Urinary bladder (tissue), 3 donors: ENCODE measurements at regions not wholly inside any gene's neighbourhood (a gene's known extent, or its start where the extent isn't known, plus 50 kb on each side); places are given as distances from the start of the nearest gene placed in this dataset.

ENCODE experiments used
- DNase-seq: peaks from one replicate; pipeline ENCODE4 v3.0.0-alpha.2; 2015; ENCODE audit errors: extremely low spot score
- H3K27ac ChIP-seq: one replicate; pipeline ENCODE4 v1.5.1; 2013; ENCODE audit warnings: low read depth, mild to moderate bottlenecking, moderate library complexity
- H3K36me3 ChIP-seq: one replicate; pipeline ENCODE4 v1.6.1; 2013; ENCODE audit warnings: mild to moderate bottlenecking, moderate library complexity; ENCODE audit not compliant: insufficient read depth
- H3K4me1 ChIP-seq: one replicate; pipeline ENCODE4 v1.6.1; 2013; ENCODE audit warnings: mild to moderate bottlenecking, moderate library complexity; ENCODE audit not compliant: insufficient read depth
- H3K4me3 ChIP-seq: one replicate; pipeline ENCODE4 v1.5.1; 2013; ENCODE audit warnings: low read depth, low read length
- whole genome bisulfite sequencing: extraction: QIAGEN DNeasy Blood & Tissue Kit; methylation state at CpG from one replicate; pipeline ENCODE4 v1.1.7; 2013; 5-methylcytosine and 5-hydroxymethylcytosine counted together
- donor health status: healthy with polysubstance abuse.
- donor health status: healthy.

- no peak for DNase-seq
- no peaks in the 10 kb centered on the region for H3K4me1 ChIP-seq
- 67% methylated on average over 5 of the region's 5 CpGs for WGBS
- H3K4me3 ChIP-seq = no peak overlapping the region
- no peak overlapping the region for H3K27ac ChIP-seq
- no peaks in the 10 kb centered on the region for H3K36me3 ChIP-seq
These were observed 320.9 kb downstream of the IRX2 start for GRCh38 chr5:2430606-2431005.

GRCh38 chr5:2427983-2428382, 323.5 kb downstream of the IRX2 start:
- Histone ChIP-seq H3K36me3 (no peaks in the 10 kb centered on the region), H3K27ac (no peak overlapping the region), H3K4me3 (no peak overlapping the region), H3K4me1 (no peaks in the 10 kb centered on the region)
- WGBS = 53% methylated on average over 4 of the region's 4 CpGs
- no peak for DNase-seq

DNA sequence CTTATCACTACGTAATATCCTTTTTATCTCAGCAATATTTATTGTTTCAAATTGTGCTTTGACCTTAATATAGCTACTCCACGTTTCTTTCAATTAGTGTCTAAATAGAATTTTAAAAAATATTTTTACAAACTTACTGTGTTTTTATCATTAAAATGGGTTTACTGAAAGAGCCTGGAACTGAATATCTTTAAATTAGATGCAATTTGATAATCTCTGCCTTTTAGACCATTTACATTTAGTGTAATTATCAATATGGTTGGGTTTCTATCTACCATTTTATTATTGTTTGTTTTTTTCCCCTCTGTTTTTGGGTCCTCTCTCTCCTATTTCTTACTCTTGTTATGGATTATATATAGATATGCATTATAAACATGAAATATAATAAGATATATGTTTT, 327.8 kb downstream of the IRX2 start:
- no peaks in the 10 kb centered on the region for H3K4me1 ChIP-seq
- no peaks in the 10 kb centered on the region for H3K36me3 ChIP-seq
- DNase-seq = no peak
- H3K27ac ChIP-seq = no peak overlapping the region
- no peak overlapping the region for H3K4me3 ChIP-seq
- 77% methylated on average over 2 of the region's 2 CpGs for WGBS

DNA sequence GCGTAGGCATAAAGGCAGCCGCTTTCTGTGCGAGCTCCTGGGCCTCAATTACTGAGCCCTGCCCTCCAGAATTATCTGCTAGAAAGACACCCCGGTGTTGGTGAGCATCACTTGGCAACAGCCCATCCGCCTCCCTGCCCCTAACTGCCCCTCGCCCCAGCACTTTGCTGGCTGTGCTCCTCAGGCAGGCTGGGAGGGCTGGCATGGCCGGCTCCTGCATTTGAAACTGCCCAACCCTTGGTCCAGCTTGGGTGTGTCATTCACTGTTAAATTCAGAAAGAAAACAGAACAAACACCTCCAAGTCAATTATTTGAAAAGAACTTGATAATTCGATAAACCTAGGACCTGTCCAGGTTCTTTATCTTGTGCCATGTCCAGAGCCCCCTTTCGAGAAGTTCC, 334.2 kb downstream of the IRX2 start:
- 90% methylated on average over 9 of the region's 9 CpGs for WGBS
- H3K36me3 ChIP-seq = no peaks in the 10 kb centered on the region
- no peaks in the 10 kb centered on the region for H3K4me1 ChIP-seq
- no peak overlapping the region for H3K4me3 ChIP-seq
- no peak for DNase-seq
- no peak overlapping the region for H3K27ac ChIP-seq

DNA sequence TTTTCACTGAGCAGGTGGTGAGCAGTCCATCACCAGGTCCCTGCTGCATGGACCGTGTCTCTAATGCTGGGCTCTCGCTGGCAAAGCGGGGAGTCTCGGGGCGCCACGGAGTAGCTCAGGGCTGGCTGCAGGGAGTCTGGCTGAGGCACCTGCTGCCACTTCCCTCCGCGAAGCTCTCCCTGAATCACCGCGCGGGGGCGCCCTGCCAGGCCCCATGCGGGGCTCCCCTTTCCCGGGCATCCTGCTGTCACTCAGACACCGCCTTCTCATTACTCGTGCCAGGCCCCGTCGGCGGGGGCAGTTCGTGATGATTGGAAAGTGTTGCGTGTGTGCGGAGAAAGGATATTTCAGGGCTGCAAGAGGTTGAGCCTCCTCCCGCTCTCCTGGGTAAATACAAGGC, 335.8 kb downstream of the IRX2 start:
- Histone ChIP-seq H3K27ac (no peak overlapping the region), H3K4me3 (no peak overlapping the region), H3K4me1 (no peaks in the 10 kb centered on the region), H3K36me3 (no peaks in the 10 kb centered on the region)
- 57% methylated on average over 23 of the region's 23 CpGs for WGBS
- DNase-seq = no peak

GRCh38 chr5:2410451-2410850, 341.0 kb downstream of the IRX2 start:
- no peak overlapping the region for H3K4me3 ChIP-seq
- no peaks in the 10 kb centered on the region for H3K4me1 ChIP-seq
- H3K36me3 ChIP-seq = no peaks in the 10 kb centered on the region
- H3K27ac ChIP-seq = no peak overlapping the region
- 72% methylated on average over 6 of the region's 6 CpGs for WGBS
- no peak for DNase-seq

- Histone ChIP-seq H3K27ac (no peak overlapping the region), H3K36me3 (no peaks in the 10 kb centered on the region), H3K4me1 (no peaks in the 10 kb centered on the region), H3K4me3 (no peak overlapping the region)
- no peak for DNase-seq
- 46% methylated on average over 1 of the region's 1 CpG for WGBS
These were observed 348.2 kb downstream of the IRX2 start for GRCh38 chr5:2403296-2403695.

GRCh38 chr5:2399804-2400203, 351.7 kb downstream of the IRX2 start:
- H3K4me1 ChIP-seq = no peaks in the 10 kb centered on the region
- H3K27ac ChIP-seq = no peak overlapping the region
- DNase-seq = no peak
- no peak overlapping the region for H3K4me3 ChIP-seq
- 50% methylated on average over 7 of the region's 7 CpGs for WGBS
- no peaks in the 10 kb centered on the region for H3K36me3 ChIP-seq

- DNase-seq = no peak
- H3K4me1 ChIP-seq = no peaks in the 10 kb centered on the region
- no peak overlapping the region for H3K27ac ChIP-seq
- 49% methylated on average over 4 of the region's 4 CpGs for WGBS
- H3K4me3 ChIP-seq = no peak overlapping the region
- H3K36me3 ChIP-seq = no peaks in the 10 kb centered on the region
These were observed 352.4 kb downstream of the IRX2 start for GRCh38 chr5:2399096-2399495.

DNA sequence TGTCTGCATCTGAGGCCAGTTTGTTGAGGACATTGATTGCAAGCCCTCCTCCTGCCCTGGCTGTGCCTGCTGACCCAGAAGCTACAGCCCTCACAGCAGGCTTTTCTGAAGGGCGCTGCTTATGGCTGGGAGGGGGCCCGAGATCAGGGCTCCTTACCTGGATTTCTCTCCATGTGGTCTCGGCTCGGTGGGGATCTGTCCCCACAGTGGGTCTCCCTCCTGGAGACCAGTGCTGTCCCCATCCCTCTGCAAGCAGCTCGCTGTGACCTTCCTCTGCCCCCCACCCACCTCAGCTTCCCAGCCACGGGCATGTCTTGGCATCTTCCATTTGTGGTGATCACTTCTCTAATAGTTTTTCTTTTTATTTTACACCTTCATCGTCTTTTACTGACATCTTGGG, 357.9 kb downstream of the IRX2 start:
- Histone ChIP-seq H3K36me3 (no peaks in the 10 kb centered on the region), H3K27ac (no peak overlapping the region), H3K4me3 (no peak overlapping the region), H3K4me1 (no peaks in the 10 kb centered on the region)
- no peak for DNase-seq
- 81% methylated on average over 7 of the region's 7 CpGs for WGBS

GRCh38 chr5:2391566-2391965, 359.9 kb downstream of the IRX2 start:
- H3K4me3 ChIP-seq = no peak overlapping the region
- no peaks in the 10 kb centered on the region for H3K4me1 ChIP-seq
- no peaks in the 10 kb centered on the region for H3K36me3 ChIP-seq
- H3K27ac ChIP-seq = no peak overlapping the region
- 59% methylated on average over 10 of the region's 10 CpGs for WGBS
- no peak for DNase-seq

DNA sequence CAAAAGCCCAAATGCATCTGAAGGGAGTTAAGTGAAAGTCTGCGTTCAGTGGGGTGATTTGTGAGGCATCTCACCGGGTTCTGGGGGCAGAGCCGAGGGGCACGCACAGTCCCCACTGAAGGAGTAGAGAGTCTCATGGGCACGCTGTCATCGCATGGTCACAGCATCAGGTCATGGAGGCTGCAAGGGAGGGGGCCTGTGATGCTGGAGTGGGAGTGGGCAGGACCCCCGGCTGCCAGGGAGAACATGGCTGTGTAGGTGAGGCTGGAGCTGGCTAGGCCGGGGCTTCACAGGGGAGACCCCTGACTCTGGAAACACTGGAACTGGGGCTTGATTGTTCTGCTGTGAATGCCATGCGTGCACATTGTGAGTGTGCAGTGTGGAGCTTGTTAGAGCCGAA, 360.5 kb downstream of the IRX2 start:
- 87% methylated on average over 10 of the region's 10 CpGs for WGBS

DNA sequence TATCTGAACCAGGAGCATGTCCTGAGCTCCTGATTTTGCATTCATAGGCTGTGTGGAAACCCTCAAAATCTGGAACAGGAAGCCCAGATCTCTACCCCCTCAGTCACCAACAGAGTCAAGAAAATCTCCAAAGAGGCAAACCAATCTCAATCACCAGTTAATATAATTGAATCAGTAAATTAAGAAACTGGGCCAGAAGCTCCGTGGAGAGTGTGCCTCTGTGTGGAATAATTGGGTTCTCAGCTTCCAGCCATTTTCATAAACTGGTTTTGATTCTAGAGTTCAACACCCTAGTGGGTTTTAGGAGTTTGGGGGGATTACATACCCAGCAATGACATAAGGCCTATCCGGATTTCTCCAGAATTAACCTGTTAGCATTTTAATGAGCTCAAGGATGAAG, 362.9 kb downstream of the IRX2 start:
- no peak overlapping the region for H3K4me3 ChIP-seq

More for the DNA sequence above, 360.5 kb downstream of the IRX2 start:
- Histone ChIP-seq H3K4me3 (no peak overlapping the region), H3K36me3 (no peaks in the 10 kb centered on the region), H3K4me1 (no peaks in the 10 kb centered on the region), H3K27ac (no peak overlapping the region)
- no peak for DNase-seq

GRCh38 chr5:2387634-2388325, 363.7 kb downstream of the IRX2 start:
- 38% methylated on average over 29 of the region's 29 CpGs for WGBS
- no peak overlapping the region for H3K27ac ChIP-seq
- no peaks in the 10 kb centered on the region for H3K36me3 ChIP-seq
- no peak overlapping the region for H3K4me3 ChIP-seq
- no peak for DNase-seq
- H3K4me1 ChIP-seq = no peaks in the 10 kb centered on the region

More for the DNA sequence above, 362.9 kb downstream of the IRX2 start:
- Histone ChIP-seq H3K36me3 (no peaks in the 10 kb centered on the region), H3K4me1 (no peaks in the 10 kb centered on the region), H3K27ac (no peak overlapping the region)
- WGBS = 78% methylated on average over 2 of the region's 2 CpGs
- DNase-seq = no peak

GRCh38 chr5:2387250-2387633, 364.2 kb downstream of the IRX2 start:
- DNase-seq = no peak
- Histone ChIP-seq H3K4me3 (no peak overlapping the region), H3K36me3 (no peaks in the 10 kb centered on the region), H3K4me1 (no peaks in the 10 kb centered on the region), H3K27ac (no peak overlapping the region)
- 46% methylated on average over 11 of the region's 11 CpGs for WGBS
